NCI-H345 treated with DMSO at 0.1 percent for 48 hours (cell line): ENCODE measurements at regions not wholly inside any gene's neighbourhood (a gene's known extent, or its start where the extent isn't known, plus 50 kb on each side); places are given as distances from the start of the nearest gene placed in this dataset.
"Not testable (repeated sequence)": the region's sequence is repeated elsewhere in the genome, so short reads cannot be mapped to it uniquely, and the experiment has no call there.

ENCODE experiments used
- DNase-seq: peaks from one replicate; lab custom pipeline; 2025; ENCODE audit not compliant: unreplicated experiment; lab: John Stamatoyannopoulos, UW

DNA sequence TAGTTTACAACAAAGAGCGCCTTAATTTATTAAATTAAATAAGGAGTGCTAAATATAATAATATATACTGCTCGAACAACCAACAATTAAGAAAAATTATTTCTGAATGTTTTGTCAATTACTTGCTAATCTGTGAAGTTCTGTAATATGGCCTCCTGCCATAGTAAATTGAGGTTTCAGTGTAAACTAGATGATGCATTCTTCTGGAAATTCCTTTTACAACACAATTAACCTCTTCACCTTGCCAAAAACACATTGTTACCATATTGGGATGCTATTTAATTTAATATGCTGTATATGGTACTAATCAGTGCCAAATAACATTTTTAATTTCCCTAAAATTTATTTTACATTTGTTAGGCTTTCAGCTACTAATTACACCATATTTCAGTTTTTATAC is 808.4 kb upstream of the CITED2 start:
- DNase-seq = no peak

DNA sequence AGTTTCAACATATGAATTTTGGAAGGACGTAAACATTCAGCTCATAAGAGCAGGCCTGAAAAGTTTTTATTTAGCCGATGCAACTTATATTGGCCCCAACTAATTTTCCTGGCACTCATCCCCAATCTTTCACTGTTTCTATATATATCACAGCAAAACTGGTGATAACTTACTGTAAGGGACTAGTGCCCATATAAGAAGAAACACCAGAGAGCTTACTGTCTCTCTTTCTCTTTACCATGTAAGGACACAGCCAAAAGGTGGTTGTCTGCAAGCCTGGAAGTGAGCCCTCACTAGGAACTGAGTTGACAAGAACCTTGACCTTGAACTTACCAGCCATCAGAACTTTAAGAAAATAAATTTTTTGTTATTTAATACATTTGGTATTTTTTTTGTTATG is 807.4 kb upstream of the CITED2 start:
- DNase-seq = no peak

GRCh38 chr6:140180306-140180705 is 805.9 kb upstream of the CITED2 start:
- DNase-seq = no peak

- DNase-seq = no peak
Measured at GRCh38 chr6:140178935-140179334, 804.5 kb upstream of the CITED2 start.

DNA sequence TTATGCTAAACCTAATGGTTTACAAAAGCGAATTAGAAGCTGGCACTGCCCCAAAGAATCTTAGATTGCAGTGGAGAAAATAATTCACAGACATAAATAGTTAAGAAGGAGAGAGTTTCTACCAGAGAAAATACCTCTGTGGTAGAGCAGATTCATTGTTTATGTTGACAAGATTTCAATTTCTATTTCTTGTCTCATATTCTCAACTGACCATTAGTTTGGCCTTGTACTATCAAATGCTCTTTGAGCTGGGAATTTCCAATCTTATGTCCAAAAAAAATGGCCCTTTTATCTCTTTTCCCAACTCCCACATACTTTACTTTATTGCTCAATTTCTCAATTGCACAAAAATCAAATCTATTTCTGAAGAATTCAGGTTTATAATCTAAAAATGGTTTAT is 804.1 kb upstream of the CITED2 start:
- DNase-seq = no peak

DNA sequence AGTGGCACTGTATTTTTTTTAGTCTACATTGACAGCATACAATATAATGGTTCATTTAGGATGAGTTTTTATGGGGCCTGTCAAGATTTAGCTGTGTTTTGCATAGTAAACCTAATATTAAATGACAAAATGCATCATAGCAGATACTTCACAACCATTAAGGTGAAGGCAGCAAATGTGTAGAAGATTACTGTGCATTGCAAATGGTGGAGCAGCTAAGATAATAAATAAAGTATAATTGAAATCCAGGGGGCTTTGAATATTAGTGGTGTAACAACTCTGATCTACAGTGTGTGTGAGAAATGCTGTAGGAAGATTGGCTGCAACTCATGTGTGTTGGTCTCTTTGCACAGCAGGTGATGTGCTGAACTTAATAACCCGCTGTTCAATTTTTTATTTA is 801.9 kb upstream of the CITED2 start:
- DNase-seq = no peak

DNA sequence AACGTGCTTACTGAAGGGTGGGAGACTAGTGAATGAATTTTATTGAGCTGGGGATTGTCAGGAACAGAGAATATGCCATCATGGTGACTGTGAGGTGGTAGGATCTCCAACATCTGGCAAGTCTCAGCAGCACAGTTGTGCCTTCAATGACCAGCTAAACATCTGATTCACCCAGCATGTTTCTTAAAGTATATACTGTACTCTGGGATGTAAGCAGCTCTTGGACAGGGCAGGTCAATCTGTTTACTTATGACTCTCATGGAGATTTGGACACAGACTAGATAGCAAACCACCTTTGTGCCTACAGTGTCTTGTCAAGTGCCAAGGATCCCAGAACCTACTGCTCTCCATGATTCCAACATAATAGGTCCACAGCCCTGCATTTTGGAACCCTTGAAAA is 801.0 kb upstream of the CITED2 start:
- DNase-seq = no peak

DNA sequence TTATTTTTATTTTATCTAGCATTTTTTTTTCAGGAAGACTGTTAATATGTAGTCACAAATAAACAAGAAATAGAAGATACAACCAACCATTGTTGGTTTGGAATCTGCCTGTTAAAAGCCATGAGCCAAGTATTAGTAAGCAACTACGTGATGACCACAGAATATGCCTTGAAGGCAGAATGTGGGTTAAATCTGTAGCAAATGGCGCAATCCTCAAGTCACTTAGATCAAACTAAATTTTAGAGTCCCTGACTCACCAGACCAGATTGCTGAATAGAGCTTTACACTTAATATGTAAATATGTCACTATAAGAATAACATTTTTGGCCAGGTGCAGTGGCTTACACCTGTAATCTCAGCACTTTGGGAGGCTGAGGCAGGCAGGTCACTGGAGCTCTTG is 800.1 kb upstream of the CITED2 start:
- DNase-seq = no peak

DNA sequence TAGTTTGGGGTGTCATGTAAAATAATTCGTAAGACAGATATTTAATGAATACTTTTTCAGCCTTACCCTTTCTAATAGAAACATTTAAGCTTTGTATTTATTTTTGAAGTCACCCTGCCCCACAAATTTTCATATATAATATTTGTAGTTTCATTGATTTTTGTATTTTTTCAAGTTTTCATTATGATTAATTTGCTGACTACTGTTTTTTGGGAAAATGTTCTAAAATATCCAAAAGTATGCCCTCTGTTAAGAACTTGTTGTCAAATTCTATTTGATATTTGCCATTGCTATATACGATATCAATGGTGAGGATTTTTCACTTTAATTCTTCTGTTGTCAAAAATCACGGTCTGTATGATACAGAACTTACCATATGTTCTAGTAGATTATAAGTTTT is 793.9 kb upstream of the CITED2 start:
- no peak for DNase-seq

DNA sequence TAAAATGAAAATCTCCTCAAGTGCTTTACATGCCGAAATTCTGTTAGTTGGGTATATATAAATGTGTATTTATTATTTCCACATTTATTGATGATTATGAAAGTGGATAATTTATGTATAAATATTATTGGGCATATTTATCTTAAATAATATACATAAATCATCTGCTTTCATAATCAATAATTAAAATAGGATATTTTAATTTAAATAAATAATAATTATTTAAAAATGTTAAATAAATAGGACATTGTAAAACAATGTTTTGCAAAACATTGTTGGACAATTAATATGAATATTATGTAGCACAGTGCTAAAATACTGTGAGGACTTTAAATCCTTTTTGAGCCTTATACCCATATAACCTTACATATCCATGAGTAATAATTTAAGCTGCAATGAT is 786.5 kb upstream of the CITED2 start:
- no peak for DNase-seq

DNA sequence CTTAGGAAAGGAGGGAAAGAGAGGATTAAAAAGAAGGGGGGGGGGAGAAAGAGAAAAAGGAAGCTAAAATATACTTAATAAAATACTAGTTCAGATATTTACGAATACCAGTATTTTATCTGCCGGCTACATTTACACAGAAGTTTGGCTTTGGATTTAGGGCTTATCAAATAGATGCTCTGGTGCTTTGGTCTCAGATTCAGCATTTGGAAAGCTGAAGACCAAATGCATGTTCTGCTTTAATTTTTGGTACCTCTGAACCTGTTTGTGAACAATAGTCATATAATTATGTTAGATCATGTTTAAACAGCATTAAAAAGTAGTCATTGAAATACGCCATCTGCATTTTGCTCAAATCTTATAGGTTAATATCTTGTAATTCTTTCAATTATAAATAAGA is 786.0 kb upstream of the CITED2 start:
- DNase-seq = no peak

DNA sequence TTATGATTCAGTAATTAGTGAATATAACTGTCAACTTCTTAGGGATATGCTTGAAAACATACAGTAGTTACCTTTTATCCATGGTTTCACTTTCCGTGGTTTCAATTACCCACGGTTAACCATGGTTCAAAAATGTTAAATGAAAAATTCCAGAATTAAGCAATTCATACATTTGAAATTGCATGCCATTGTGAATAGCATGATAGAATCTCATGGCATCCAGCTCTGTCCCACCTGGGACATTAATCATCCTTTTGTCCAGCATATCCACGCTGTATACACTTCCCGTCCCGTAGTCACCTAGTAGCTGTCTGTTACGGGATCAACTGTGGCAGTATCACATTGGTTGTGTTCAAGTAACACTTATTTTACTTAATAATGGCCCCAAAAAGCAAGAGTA is 781.7 kb upstream of the CITED2 start:
- no peak for DNase-seq

- no peak for DNase-seq
Measured at GRCh38 chr6:140155451-140156126, 781.1 kb upstream of the CITED2 start.

GRCh38 chr6:140153703-140154102 is 779.3 kb upstream of the CITED2 start:
- DNase-seq = no peak

- not testable (repeated sequence) for DNase-seq
Measured at GRCh38 chr6:140147825-140148814, 773.7 kb upstream of the CITED2 start.

- no peak for DNase-seq
Measured at GRCh38 chr6:140140891-140141290, 766.4 kb upstream of the CITED2 start.

DNA sequence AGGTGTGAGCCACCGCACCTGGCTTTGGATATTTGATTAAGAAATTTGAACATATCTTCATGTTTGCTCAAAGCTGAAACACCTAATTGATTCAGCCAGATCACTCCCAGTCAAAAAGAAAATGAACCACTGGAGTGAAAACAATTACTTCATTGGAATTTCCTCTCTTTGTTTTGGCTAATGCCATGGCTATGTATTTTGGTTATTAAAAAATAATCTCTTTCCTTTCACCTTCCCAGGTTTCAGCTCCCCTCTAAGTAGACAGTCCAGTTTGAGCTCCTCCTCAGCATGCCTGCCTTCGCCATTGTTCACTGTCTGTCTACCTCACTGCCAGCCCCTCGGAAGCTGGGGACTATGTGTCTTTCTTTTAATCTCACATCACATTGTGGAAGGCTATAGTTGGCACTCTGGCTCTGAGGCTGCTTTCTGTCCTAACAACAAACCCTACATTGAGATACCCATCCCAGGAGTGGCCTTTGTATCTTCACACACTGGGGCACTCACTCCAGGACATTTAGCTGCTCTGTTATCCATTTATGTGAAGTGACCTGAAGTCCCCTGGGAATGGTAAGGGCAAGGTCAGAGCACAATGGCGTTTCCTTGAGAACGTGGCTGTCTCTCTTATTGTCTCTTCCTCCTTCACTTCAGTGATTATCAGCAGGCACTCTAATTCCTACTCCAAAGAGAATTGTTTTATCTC is 764.0 kb upstream of the CITED2 start:
- DNase-seq = no peak

DNA sequence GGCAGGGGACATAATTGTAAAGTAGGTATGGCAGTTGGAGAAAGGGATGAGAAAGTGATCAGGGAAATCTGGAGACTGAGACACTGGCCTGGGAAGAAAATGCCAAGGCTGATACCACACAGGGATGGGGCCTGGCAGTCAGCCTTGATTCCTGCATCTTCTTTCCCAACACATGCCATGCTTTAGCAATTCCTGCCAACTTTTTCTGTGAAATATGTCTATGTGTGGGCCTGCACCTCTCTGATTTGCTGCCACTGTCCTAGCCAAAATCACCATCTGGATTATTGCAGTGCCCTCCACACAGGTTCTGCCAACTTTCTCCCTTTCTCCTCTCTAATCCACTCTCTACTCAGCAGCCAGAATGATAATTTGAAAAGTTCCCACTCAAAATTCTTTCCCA is 759.8 kb upstream of the CITED2 start:
- DNase-seq = no peak

DNA sequence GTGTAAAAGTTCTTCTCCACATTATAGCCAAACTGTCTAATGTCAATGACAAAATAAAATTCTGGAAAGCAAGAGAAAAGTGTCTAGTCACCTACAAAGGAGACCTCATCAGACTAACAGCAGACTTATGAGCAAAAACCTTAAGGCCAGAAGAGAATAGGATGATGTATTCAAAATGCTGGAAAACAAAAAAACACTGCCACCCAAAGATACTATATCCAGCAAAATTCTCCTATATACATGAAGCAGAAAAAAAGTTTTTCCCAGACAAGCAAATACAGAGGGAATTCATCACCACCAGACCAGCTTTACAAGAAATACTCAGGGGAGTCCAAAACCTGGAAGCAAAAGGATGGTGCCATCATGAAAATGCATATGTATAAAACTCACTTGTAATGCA is 755.6 kb upstream of the CITED2 start:
- DNase-seq = no peak

- DNase-seq = no peak
Measured at GRCh38 chr6:140124498-140124897, 750.0 kb upstream of the CITED2 start.

DNA sequence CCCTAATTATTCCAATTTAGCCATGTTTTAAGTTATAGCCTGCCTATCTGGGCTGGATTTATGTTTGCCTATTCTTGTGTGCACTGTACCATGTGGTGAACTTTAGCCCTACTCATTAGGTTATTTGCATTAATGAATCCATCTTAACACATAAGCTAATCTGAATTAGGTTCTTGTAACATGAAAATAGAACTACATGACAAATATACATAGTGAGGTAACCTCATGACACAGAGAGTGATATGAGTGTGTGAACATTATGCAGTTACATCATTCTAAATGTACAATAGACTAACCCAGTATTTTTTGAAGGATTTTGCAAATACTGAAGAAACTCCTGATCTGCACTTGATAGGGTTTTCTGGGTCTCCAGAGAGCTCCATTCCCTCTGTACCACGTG is 733.7 kb upstream of the CITED2 start:
- DNase-seq = no peak

DNA sequence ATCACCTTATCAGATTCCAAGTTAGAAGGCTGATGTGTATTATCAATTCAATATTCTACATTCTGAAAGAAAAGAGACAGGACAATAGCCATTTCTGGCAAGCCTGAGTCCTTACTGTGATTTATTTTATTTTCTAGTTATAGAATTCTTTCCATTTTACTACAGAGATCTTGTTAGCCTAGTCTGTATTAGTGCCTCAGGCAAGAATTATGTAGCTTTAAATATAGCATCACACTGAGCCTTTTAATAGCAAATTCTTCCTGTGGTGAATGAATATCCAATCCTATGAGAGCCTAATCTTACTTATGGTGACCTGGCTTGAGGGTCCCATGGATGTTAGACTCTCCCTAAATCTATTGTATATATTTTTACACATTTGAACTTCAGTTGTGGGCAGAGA is 732.8 kb upstream of the CITED2 start:
- DNase-seq = no peak
